WTC11 (cell line): ENCODE measurements at regions not wholly inside any gene's neighbourhood (a gene's known extent, or its start where the extent isn't known, plus 50 kb on each side); places are given as distances from the start of the nearest gene placed in this dataset.

Experiments used
- CTCF ChIP-seq: fragments of 200-600 bp; IDR thresholded peaks from 2 replicates; pipeline ENCODE4 v1.8.0; 2022; ENCODE audit warnings: antibody characterized with exemption
- ETV6 ChIP-seq: sonication (generic); formaldehyde crosslinking; IDR thresholded peaks from 2 replicates; pipeline ENCODE4 v1.8.1; 2022; ENCODE audit warnings: mild to moderate bottlenecking, missing genetic modification reagents
- FOXK1 ChIP-seq: sonication (generic); formaldehyde crosslinking; IDR thresholded peaks from 2 replicates; pipeline ENCODE4 v1.8.0; 2022; ENCODE audit warnings: mild to moderate bottlenecking, moderate library complexity, missing genetic modification reagents
- GABPB1 ChIP-seq: sonication (generic); formaldehyde crosslinking; IDR thresholded peaks from 2 replicates; pipeline ENCODE4 v1.8.1; 2023; ENCODE audit warnings: mild to moderate bottlenecking, missing genetic modification reagents
- HMGXB4 ChIP-seq: sonication (generic); formaldehyde crosslinking; IDR thresholded peaks from 2 replicates; pipeline ENCODE4 v1.8.1; 2023; ENCODE audit warnings: mild to moderate bottlenecking, moderate library complexity, missing genetic modification reagents
- SP1 ChIP-seq: sonication (generic); formaldehyde crosslinking; conservative IDR thresholded peaks from 2 replicates; pipeline ENCODE4 v1.8.1; 2022; ENCODE audit warnings: missing genetic modification reagents
- TCF7 ChIP-seq: sonication (generic); formaldehyde crosslinking; IDR thresholded peaks from 2 replicates; pipeline ENCODE4 v1.8.0; 2022; ENCODE audit warnings: mild to moderate bottlenecking, low read depth, missing genetic modification reagents, moderate library complexity
- ZNF232 ChIP-seq: sonication (generic); formaldehyde crosslinking; IDR thresholded peaks from 2 replicates; pipeline ENCODE4 v1.8.0; 2022; ENCODE audit warnings: mild to moderate bottlenecking, missing genetic modification reagents
- ZNF512 ChIP-seq: sonication (generic); formaldehyde crosslinking; IDR thresholded peaks from 2 replicates; pipeline ENCODE4 v1.8.1; 2022; ENCODE audit warnings: missing genetic modification reagents, borderline replicate concordance
- TF ChIP-seq, protein P1 (sequence below): sonication (generic); formaldehyde crosslinking; IDR thresholded peaks from 2 replicates; pipeline ENCODE4 v1.8.0; 2022; ENCODE audit warnings: mild to moderate bottlenecking, missing genetic modification reagents

DNA sequence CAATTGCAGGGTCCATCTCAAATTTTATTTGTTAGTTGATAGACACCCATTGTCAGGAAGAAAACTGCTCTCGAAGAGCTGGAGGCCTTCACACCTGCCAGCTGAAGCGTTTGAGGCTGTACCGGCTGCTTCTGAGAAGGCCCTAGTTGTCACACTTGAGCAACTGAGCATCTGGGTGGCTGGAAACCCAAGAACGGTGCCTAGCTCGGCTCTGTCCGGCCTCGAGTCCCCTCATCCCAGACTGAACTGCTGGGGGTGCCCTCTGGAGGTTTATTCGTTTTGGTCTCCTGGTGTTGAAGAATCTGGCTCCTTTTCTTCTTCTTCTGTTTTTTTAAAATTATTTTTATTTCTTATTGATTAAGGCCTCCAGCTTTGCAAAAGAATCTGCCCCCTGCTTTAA is 59.3 kb upstream of the EXOC6 start:
- no peak for TF ChIP-seq SP1 (CRISPR knock-in tag)
- no peak for TF ChIP-seq ZNF512
- TF ChIP-seq HMGXB4 (CRISPR knock-in tag), result no peak
- no peak for TF ChIP-seq CTCF
- no peak for TF ChIP-seq TCF7 (CRISPR knock-in tag)
- TF ChIP-seq, protein P1, sequence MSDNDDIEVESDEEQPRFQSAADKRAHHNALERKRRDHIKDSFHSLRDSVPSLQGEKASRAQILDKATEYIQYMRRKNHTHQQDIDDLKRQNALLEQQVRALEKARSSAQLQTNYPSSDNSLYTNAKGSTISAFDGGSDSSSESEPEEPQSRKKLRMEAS (CRISPR knock-in tag), result no peak
- no peak for TF ChIP-seq ZNF232 (CRISPR knock-in tag)
- no peak for TF ChIP-seq ETV6 (CRISPR knock-in tag)
- no peak for TF ChIP-seq FOXK1 (CRISPR knock-in tag)
- no peak for TF ChIP-seq GABPB1 (CRISPR knock-in tag)
